Keratinocyte (primary cell): ENCODE measurements at regions not wholly inside any gene's neighbourhood (a gene's known extent, or its start where the extent isn't known, plus 50 kb on each side); places are given as distances from the start of the nearest gene placed in this dataset.

Experiments used
- DNase-seq: peaks from one replicate; pipeline ENCODE4 v3.0.0-alpha.2; 2011; ENCODE audit warnings: low read depth, missing footprints, low spot score
- FAIRE-seq: peaks from 2 replicates; lab custom pipeline; 2011; peaks lifted over from hg19 to GRCh38; lab: Jason Lieb, UNC
- H2AFZ ChIP-seq: 2 replicates; pipeline ENCODE4 v1.6.0; 2012; ENCODE audit warnings: low read length, control low read depth, inconsistent platforms; ENCODE audit not compliant: control insufficient read depth
- H3K27ac ChIP-seq: 2 replicates; pipeline ENCODE4 v1.5.1; 2011; ENCODE audit warnings: low read length; ENCODE audit not compliant: control insufficient read depth, insufficient read depth
- H3K27me3 ChIP-seq: 3 replicates; pipeline ENCODE4 v1.6.0; 2011; ENCODE audit warnings: low read length; ENCODE audit not compliant: control insufficient read depth, insufficient read depth; ENCODE audit errors: extremely low read depth
- H3K36me3 ChIP-seq, 2 experiments: 2 replicates in 1 of 2; 3 replicates in 1 of 2; pipeline ENCODE4 v1.5.1; 2011; ENCODE audit warnings: low read length in 2 of 2, mild to moderate bottlenecking in 1 of 2; ENCODE audit not compliant: control insufficient read depth in 2 of 2, insufficient read depth in 2 of 2; ENCODE audit errors: extremely low read depth in 1 of 2
- H3K4me1 ChIP-seq: 3 replicates; pipeline ENCODE4 v1.5.1; 2011; ENCODE audit warnings: low read length; ENCODE audit not compliant: control insufficient read depth, insufficient read depth; ENCODE audit errors: extremely low read depth
- H3K4me2 ChIP-seq: 3 replicates; pipeline ENCODE4 v1.6.0; 2011; ENCODE audit warnings: low read depth, low read length; ENCODE audit not compliant: control insufficient read depth, insufficient read depth; ENCODE audit errors: extremely low read depth
- H3K4me3 ChIP-seq, 3 experiments: fragments of 200-600 bp in 1 of 3; sonication (generic) in 1 of 3; 2 replicates in 2 of 3; 3 replicates in 1 of 3; pipeline ENCODE4 v1.5.1; 2011 to 2016; ENCODE audit warnings: low read length in 3 of 3, mild to moderate bottlenecking in 3 of 3, control low read depth in 2 of 3, inconsistent platforms in 1 of 3, low read depth in 1 of 3, mixed read lengths in 1 of 3, mixed run types in 1 of 3, moderate library complexity in 1 of 3; ENCODE audit not compliant: control insufficient read depth in 2 of 3, insufficient read depth in 2 of 3; ENCODE audit errors: extremely low read depth in 1 of 3
- H3K79me2 ChIP-seq: 2 replicates; pipeline ENCODE4 v1.6.0; 2012; ENCODE audit warnings: low read length; ENCODE audit not compliant: control insufficient read depth, insufficient read depth
- H3K9ac ChIP-seq: 3 replicates; pipeline ENCODE4 v1.6.0; 2011; ENCODE audit warnings: low read length; ENCODE audit not compliant: control insufficient read depth, insufficient read depth; ENCODE audit errors: extremely low read depth
- H3K9me1 ChIP-seq: 3 replicates; pipeline ENCODE4 v1.6.0; 2011; ENCODE audit warnings: low read length; ENCODE audit not compliant: control insufficient read depth, insufficient read depth; ENCODE audit errors: extremely low read depth
- H3K9me3 ChIP-seq: 2 replicates; pipeline ENCODE4 v1.5.1; 2012; ENCODE audit warnings: low read depth, low read length; ENCODE audit not compliant: control insufficient read depth
- H4K20me1 ChIP-seq: 3 replicates; pipeline ENCODE4 v1.6.0; 2011; ENCODE audit warnings: low read length; ENCODE audit not compliant: control insufficient read depth, insufficient read depth; ENCODE audit errors: extremely low read depth
- CTCF ChIP-seq, 3 experiments: IDR thresholded peaks in 1 of 3; conservative IDR thresholded peaks in 1 of 3; optimal IDR thresholded peaks in 1 of 3; 2 replicates in 2 of 3; 3 replicates in 1 of 3; pipeline versions ENCODE3 to v1.5.1; 2011; ENCODE audit warnings: low read length in 3 of 3, mild to moderate bottlenecking in 3 of 3, moderate library complexity in 2 of 3, control low read depth in 1 of 3, inconsistent platforms in 1 of 3; ENCODE audit not compliant: insufficient read depth in 2 of 3; ENCODE audit errors: extremely low read depth in 1 of 3
- EZH2 ChIP-seq: IDR thresholded peaks from one replicate; pipeline ENCODE4 v1.6.1; 2012; ENCODE audit warnings: inconsistent platforms, mild to moderate bottlenecking, low read length, moderate library complexity
- dilution Hi-C: fragments of 300-500 bp; cut with MboI; formaldehyde crosslinking; loops from one replicate; pipeline ENCODE4 v1.7.0; 2020; ENCODE audit warnings: low sequenced_read_pairs; ENCODE audit not compliant: extremely low pct_ligation_motif_present

DNA sequence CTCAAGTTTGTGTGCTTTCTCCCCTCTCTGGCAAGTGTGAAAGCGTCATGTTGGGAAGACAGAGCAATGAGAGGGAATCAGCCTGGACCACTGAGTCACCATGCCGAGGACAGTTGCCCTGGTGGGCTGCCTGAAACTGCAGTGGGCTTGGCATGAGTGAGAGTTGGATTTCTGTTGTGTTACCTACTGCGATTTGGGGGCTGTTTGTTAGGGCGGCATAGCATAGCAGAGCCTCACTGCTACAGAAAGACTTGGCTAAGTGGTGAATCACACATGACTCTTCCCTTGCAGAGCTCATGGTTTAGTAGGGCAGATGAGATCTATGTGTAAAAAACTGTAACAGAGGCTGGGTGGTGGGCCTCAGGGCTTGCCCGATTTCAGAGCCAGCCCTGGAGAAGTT is 324.6 kb downstream of the C16orf95 start:
- no peaks in the 10 kb centered on the region for H4K20me1 ChIP-seq
- no peaks in the 10 kb centered on the region for H3K79me2 ChIP-seq
- DNase-seq (no peak), FAIRE-seq (no peak)
- no peaks in the 10 kb centered on the region for H3K9me1 ChIP-seq
- H2AFZ ChIP-seq: no peak overlapping the region
- no peaks in the 10 kb centered on the region for H3K36me3 ChIP-seq
- no peak overlapping the region for H3K4me3 ChIP-seq
- TF ChIP-seq EZH2: no peak
- no peaks in the 10 kb centered on the region for H3K9me3 ChIP-seq
- H3K9ac ChIP-seq: no peak overlapping the region
- no peak overlapping the region for H3K4me2 ChIP-seq
- H3K27ac ChIP-seq: no peak overlapping the region
- dilution Hi-C loops: no loop called here
- H3K27me3 ChIP-seq: no peaks in the 10 kb centered on the region
- H3K4me1 ChIP-seq: no peaks in the 10 kb centered on the region

DNA sequence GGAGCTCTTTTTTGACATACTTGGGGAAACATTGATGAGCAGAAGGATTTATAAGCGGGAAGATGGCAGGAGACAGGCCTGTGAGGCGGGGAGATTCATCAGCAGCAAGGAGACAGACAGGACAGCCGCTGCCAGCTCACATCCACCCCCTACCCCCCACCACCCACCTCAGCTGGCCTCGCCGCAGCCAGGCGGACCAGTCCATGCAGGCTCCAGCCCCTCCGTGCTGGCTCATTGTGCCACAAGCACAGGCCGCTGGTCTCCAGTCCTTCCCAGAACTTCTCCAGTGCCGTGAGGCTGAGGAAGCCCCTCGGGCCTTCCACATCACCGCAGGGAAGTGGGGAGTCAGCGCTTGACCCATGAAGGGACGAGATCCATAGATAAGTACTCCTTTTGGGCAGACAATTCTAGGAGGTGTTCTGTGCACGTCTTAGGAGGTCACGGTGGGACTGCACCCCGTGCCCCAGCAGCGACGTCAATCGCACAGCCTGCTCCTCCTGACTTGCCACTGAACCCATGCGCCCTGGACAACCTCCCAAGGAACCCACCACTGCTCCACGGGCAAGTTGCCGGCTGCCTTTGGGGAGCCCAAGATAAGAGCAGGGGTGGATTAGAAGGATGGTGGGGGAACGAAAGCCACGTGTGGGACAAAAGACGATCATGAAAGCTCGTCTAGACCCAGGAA is 323.6 kb downstream of the C16orf95 start:
- dilution Hi-C loops: no loop called here
- FAIRE-seq: no peak
- no peak overlapping the region for H3K4me2 ChIP-seq

More for the DNA sequence above, 323.6 kb downstream of the C16orf95 start:
- H3K27ac ChIP-seq: no peak overlapping the region
- H2AFZ ChIP-seq: no peak overlapping the region
- H3K36me3 ChIP-seq: no peaks in the 10 kb centered on the region
- H3K9me1 ChIP-seq: no peaks in the 10 kb centered on the region
- no peak for TF ChIP-seq CTCF (optimal IDR thresholded peaks at IDR 0.05 in 1 of 3, IDR thresholded peaks at IDR 0.05 in 1 of 3, conservative IDR thresholded peaks at IDR 0.05 in 1 of 3; ENCODE audit: extremely low read depth in 1 of 3, insufficient read depth in 2 of 3, low read length in 3 of 3)
- no peak for DNase-seq
- peaks cover 2% of the 10 kb centered on the region for H3K9me3 ChIP-seq
- H3K4me1 ChIP-seq: no peaks in the 10 kb centered on the region
- H4K20me1 ChIP-seq: no peaks in the 10 kb centered on the region
- no peak overlapping the region for H3K4me3 ChIP-seq
- no peaks in the 10 kb centered on the region for H3K79me2 ChIP-seq
- H3K9ac ChIP-seq: no peak overlapping the region
- H3K27me3 ChIP-seq: no peaks in the 10 kb centered on the region
